Testis (tissue), 2 donors: ENCODE measurements at regions not wholly inside any gene's neighbourhood (a gene's known extent, or its start where the extent isn't known, plus 50 kb on each side); places are given as distances from the start of the nearest gene placed in this dataset.

Experiments
- DNase-seq: peaks from one replicate; pipeline ENCODE4 v3.0.0-alpha.2; 2019
- H3K27ac ChIP-seq, 2 donors: fragments of 200-600 bp; sonication (generic); one replicate each; pipeline ENCODE4 v1.5.1; 2019
- H3K27me3 ChIP-seq: fragments of 200-600 bp; sonication (generic); one replicate; pipeline ENCODE4 v1.5.1; 2019
- H3K36me3 ChIP-seq: fragments of 200-600 bp; sonication (generic); one replicate; pipeline ENCODE4 v1.5.1; 2017; ENCODE audit warnings: low read depth; ENCODE audit errors: missing control alignments
- H3K4me1 ChIP-seq: fragments of 200-600 bp; sonication (generic); one replicate; pipeline ENCODE4 v1.5.1; 2019
- H3K4me3 ChIP-seq, 2 donors: fragments of 200-600 bp; sonication (generic); one replicate each; pipeline ENCODE4 v1.5.1; 2017 to 2019
- H3K9me3 ChIP-seq: fragments of 200-600 bp; sonication (generic); one replicate; pipeline ENCODE4 v1.5.1; 2017
- POLR2A ChIP-seq: fragments of 450-650 bp; IDR thresholded peaks from one replicate; pipeline ENCODE4 v1.6.1; 2017; ENCODE audit warnings: antibody characterized with exemption, mild to moderate bottlenecking, moderate library complexity
- WGBS, 2 donors: methylation state at CpG; one replicate each; pipeline ENCODE4 v1.1.5; 2018; 5-methylcytosine and 5-hydroxymethylcytosine counted together
- intact Hi-C: fragments of 100-400 bp; cut with DNase I; formaldehyde crosslinking; loops from one replicate; pipeline ENCODE4 v1.15.1; 2023; ENCODE audit warnings: low total_unique reads
- TF ChIP-seq, protein P1 (sequence below), 3 experiments: fragments of 450-650 bp in 2 of 3; fragments of 200-600 bp in 1 of 3; sonication (generic) in 1 of 3; IDR thresholded peaks; one replicate each; pipeline ENCODE4 v1.5.1; 2016 to 2019; ENCODE audit warnings: antibody characterized with exemption in 3 of 3, mild to moderate bottlenecking in 2 of 3, moderate library complexity in 1 of 3

DNA sequence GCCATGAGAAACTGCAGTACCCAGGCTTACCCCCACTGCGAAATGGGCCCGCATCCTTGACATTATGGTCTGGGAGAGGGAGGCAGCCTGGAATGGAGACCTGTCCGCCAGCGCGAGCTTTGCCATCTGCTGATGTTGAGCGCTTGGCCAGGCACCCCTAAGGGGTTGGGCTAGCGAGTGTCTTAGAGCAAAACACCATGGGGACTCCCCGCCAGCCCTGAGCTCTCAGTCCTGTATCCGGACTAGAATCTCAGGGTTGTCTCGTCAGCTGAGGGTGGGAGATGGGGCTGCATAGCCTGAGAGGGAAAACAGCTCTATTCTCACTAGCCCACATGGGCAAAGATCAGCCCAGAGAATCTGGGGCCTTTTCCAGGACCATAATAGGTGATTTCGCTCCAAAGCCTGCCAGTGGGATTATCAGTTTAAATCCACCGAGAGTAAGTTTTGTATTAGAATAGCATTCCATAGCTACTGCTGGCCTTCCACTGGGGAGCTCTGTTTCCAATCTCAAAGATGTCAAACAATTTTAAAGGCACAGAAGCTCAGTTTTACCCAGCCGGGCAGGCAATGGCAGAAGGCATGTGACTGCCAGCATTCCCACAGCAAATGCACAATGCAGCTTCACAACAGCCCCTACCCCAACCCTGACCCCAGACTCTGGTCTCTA is 167.5 kb upstream of the TPM1 start:
- Histone ChIP-seq H3K36me3 (no peaks in the 10 kb centered on the region), H3K4me1 (no peaks in the 10 kb centered on the region), H3K4me3 (no peak overlapping the region), H3K27me3 (no peaks in the 10 kb centered on the region), H3K27ac (no peak overlapping the region), H3K9me3 (no peaks in the 10 kb centered on the region)
- no peak for DNase-seq
- intact Hi-C loops, result no loop called here
- 92 to 94% methylated on average over 7 to 13 of the region's 13 CpGs for WGBS, 2 donors
- TF ChIP-seq POLR2A, result no peak
- TF ChIP-seq, protein P1, sequence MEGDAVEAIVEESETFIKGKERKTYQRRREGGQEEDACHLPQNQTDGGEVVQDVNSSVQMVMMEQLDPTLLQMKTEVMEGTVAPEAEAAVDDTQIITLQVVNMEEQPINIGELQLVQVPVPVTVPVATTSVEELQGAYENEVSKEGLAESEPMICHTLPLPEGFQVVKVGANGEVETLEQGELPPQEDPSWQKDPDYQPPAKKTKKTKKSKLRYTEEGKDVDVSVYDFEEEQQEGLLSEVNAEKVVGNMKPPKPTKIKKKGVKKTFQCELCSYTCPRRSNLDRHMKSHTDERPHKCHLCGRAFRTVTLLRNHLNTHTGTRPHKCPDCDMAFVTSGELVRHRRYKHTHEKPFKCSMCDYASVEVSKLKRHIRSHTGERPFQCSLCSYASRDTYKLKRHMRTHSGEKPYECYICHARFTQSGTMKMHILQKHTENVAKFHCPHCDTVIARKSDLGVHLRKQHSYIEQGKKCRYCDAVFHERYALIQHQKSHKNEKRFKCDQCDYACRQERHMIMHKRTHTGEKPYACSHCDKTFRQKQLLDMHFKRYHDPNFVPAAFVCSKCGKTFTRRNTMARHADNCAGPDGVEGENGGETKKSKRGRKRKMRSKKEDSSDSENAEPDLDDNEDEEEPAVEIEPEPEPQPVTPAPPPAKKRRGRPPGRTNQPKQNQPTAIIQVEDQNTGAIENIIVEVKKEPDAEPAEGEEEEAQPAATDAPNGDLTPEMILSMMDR (IDR thresholded peaks at IDR 0.05), result no peak

DNA sequence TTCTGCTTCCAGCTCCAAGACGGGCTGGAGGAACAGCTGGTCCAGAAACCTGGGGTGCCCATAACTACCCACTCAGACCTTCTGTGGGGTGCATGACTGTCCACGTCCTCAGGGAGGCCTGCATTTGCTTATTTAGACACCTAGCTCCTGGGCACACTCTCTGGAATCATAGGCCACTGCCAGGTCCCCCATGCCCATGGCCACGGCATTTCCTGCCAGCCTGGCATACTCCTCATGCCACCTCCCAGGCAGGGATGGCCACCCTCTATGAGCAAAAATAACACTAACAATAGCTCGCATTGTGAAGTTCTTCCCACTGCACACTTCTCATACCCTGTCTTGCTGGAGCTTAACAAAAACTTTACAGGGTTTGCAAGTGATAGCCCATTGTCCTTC is 166.9 kb upstream of the TPM1 start:
- Histone ChIP-seq H3K27ac (no peak overlapping the region), H3K27me3 (no peaks in the 10 kb centered on the region), H3K4me3 (no peak overlapping the region), H3K9me3 (no peaks in the 10 kb centered on the region), H3K4me1 (no peaks in the 10 kb centered on the region), H3K36me3 (no peaks in the 10 kb centered on the region)
- no peak for DNase-seq
- intact Hi-C loops, result no loop called here
- WGBS, 2 donors, result 85 to 94% methylated on average over 4 of the region's 4 CpGs
- TF ChIP-seq, protein P1 (IDR thresholded peaks at IDR 0.05), result no peak
- TF ChIP-seq POLR2A, result no peak

DNA sequence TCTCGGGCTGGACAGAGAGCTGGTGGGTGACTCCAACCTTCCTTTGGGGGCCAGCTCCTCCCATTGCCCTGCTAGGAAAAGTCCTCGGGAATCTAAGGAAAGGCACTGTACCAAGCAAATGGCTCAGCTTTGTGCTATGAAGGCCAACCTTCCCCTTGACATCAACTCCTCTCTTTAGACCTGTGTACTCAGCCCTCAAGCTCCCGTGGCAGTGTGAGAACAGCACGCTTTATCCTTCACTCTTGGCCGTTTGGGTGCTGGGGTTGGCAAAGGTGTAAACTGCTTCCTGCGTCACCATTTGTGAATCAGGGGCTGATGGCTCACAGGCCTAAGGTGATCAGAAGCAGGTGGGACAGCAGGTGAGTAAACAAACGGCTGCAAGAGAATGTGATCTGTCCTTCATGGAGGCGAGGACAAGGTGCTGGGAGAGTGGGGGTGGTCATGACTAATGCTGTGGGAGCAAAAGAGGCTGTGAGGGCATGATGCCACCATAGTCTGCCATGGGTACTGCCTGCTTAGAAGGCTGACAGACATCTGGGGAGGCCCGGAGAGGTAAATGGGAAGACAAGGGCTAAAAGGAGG is 165.2 kb upstream of the TPM1 start:
- intact Hi-C loops, result no loop called here

DNA sequence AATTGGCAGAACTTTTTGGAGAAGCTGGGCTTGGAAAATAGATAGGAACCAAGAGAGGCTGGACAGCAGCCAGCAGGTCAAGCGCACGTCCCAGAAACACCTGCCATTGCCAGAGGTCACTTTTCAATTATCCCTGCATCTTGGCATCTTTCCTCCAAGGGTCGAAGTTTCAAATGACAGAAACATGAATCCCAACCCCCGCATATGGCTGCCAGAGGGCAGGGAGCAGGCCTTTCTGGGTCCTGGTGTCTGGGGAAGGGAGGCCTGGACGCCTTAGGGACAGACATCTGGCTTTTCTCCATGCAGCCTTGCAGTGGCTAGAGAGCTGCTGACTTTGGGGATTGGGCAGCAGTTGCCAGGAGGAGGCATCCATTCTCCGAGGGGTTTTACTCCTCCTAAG is 164.5 kb upstream of the TPM1 start:
- Histone ChIP-seq H3K4me1 (no peaks in the 10 kb centered on the region), H3K27me3 (no peaks in the 10 kb centered on the region), H3K27ac (no peak overlapping the region), H3K9me3 (no peaks in the 10 kb centered on the region), H3K4me3 (no peak overlapping the region), H3K36me3 (no peaks in the 10 kb centered on the region)
- 78 to 79% methylated on average over 6 of the region's 6 CpGs for WGBS, 2 donors
- intact Hi-C loops, result no loop called here
- DNase-seq, result no peak
- TF ChIP-seq, protein P1 (IDR thresholded peaks at IDR 0.05), result no peak
- TF ChIP-seq POLR2A, result no peak

More for the DNA sequence above, 165.2 kb upstream of the TPM1 start:
- Histone ChIP-seq H3K27me3 (no peaks in the 10 kb centered on the region), H3K9me3 (no peaks in the 10 kb centered on the region), H3K36me3 (no peaks in the 10 kb centered on the region), H3K4me1 (no peaks in the 10 kb centered on the region), H3K27ac (no peak overlapping the region), H3K4me3 (no peak overlapping the region)
- TF ChIP-seq POLR2A, result no peak
- TF ChIP-seq, protein P1 (IDR thresholded peaks at IDR 0.05), result no peak
- 92 to 95% methylated on average over 9 of the region's 9 CpGs for WGBS, 2 donors
- no peak for DNase-seq

DNA sequence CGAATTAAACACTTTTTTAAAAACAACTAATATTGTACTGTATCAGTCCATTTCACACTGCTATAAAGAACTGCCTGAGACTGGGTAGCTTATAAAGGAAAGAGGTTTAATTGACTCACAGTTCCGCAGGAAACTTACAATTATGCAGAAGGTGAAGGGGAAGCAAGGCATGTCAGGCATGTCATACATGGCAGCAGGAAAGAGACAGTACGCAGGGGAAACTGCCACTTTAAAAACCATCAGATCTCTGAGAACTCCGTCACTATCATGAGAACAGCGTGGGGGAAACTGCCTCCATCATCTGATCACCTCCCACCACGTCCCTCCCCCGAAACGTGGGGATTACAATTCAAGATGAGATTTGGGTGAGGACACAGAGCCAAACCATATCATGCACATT is 162.8 kb upstream of the TPM1 start:
- H3K4me1 ChIP-seq, result no peaks in the 10 kb centered on the region
- DNase-seq, result no peak
- TF ChIP-seq POLR2A, result no peak
- TF ChIP-seq, protein P1 (IDR thresholded peaks at IDR 0.05), result no peak
- intact Hi-C loops, result no loop called here
- no peak overlapping the region for H3K27ac ChIP-seq
- no peaks in the 10 kb centered on the region for H3K27me3 ChIP-seq
- 71 to 78% methylated on average over 8 of the region's 8 CpGs for WGBS, 2 donors
- H3K36me3 ChIP-seq, result no peaks in the 10 kb centered on the region
- no peak overlapping the region for H3K4me3 ChIP-seq
- no peaks in the 10 kb centered on the region for H3K9me3 ChIP-seq
